Umbilical cord (tissue), 1 donor: ENCODE measurements at regions not wholly inside any gene's neighbourhood (a gene's known extent, or its start where the extent isn't known, plus 50 kb on each side); places are given as distances from the start of the nearest gene placed in this dataset.
"Not testable (repeated sequence)": the region's sequence is repeated elsewhere in the genome, so short reads cannot be mapped to it uniquely, and the experiment has no call there.

Source experiments
- DNase-seq: peaks from one replicate; pipeline ENCODE4 v3.0.0-alpha.2; 2015; ENCODE audit warnings: low spot score

DNA sequence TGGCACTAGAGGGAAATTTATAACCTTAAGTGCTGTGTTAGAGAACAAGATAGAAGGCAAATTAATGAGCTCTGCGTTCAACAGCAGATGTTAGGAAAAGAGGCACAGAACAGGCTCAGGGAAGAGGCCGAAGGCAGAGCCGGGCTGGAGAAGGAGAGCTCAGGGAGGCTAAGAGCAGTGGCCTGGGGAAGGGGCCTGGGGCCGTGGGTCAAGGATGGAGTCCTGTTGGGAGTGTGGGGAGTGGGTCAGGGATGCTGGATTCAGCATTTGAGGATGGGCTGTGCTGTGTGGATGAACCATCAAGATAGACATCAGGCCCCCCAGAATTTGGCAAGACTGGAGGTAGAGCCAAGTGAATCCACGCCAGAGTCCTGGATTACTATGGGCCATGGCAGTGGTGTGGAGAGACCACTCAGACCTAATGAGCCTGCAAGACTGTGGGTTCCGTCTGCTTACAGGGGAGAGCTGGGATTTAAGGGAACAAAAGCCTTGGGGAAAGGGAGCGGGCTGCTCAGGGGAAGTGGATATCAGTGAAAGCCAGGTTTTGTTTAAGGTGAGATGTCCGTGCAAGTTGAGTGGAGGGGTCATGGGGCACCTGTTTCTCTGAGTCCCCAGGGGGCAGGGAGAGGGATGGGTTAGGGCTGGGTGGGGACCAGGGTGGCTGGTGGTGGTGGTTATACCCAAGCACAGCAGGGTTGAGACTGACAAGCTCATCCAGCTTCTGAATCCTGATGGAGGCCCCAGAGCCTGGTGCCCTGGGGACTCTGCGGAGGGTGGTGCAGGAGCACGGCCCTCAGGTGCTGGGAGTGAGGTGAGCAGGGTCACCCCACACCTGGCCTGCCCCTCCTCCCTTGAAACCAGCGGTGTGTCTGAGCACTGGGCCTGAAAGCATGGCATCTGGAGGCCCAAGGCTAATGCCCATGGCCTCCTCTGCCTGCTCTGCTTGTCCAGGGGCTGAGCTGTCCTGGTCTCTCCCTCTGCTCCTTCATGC lies 101.7 kb downstream of the BMS1 start:
- DNase-seq = no peak

DNA sequence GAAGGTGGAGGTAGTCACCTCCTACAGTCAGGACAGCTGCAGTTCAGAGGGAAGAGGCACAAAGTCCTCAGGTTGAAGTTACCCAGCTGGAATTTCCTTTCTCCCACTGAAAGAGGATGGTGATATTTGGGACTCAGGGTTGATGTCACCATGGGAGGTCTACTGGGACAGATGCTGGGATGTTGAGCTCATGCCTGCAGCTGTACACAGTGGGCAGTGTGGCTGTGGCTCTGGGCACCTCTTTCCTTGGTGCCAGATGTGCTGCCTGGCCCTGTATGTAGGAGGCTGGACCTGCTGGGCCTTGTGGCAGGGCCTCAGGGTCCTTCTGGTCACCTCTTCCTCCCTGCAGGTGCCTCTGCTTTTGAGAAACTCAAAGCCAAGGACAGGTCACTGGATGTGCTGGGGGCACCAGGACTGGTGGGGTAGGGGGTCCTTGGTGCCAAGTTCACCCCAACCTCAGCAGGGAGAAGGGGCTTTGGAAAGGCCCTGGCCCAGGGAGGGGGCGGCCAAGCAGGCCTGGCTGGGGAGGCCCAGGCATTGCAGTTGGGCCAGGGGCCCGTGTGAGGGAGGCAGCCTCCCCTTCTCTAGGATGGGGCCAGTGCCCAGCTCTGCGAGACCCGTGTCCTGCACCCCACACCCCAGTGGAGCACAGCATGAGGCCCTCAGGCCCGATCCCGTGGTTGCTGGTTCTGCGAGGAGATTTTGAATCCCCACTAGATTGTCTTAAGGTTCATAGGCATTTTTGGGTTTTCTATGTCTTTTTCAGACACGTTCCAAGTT lies 103.1 kb downstream of the BMS1 start:
- DNase-seq = no peak

DNA sequence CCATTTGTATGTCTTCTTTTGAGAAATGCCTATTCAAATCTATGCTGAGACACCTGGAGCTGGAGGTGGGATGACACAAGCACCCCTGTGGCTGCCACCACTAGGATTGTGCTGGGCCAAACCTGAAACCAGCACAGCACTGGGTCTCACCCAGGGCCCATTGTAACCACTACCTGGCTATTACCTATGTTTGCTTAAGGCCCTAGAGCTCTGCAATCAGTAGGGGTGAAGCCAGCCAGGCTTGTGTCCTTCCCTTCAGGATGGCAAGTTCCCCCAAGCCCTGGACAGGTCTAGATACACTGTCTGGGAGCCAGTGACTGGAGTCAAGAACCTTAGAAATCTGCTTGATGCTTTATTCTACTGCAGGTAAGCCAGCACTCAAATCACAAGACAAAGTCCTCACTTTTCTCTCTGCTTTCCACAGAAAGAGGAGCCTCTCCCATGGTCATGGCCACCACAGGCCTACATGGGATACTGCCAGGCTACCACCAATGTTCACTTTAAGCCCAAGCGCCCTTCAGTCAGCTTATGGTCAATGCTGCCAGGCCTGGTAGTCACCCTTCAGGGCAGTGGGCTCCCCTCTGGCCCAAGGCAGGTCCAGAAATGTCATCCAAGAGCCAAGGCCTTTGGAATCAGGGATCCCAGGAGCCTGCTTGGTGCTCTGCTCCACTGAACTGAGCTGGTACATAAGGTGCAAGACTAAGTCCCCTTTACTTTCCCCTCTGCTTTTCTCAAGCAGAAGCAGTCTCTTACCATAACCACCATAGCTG lies 105.3 kb downstream of the BMS1 start:
- DNase-seq = no peak

DNA sequence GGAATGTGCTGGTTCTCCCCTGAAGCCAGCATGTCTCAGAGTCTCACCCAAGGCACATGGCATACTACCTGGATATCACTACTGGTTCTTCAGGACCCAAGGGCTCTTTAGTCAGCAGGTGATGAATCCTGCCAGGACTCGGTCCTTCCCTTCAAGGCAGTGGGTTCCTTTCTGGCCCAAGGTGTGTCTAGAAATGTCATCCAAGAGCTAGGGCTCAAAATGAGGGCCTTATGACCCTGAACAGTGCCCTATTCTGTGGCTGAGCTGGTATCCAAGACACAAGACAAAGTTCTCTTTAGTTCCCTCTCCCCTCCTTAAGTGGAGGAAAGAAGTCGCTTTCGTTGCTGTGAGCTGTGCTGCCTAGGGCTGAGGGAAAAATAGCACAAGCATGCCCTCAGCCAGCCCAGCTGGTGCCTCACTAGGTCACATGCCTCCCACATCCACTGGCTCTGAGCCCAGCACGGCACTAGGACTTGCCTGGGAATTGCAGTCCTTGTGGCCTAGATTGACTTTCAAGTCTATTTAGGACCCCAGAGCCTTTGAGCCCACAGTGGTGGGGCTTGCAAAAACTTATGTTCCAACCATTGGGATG lies 106.0 kb downstream of the BMS1 start:
- peak; percentile 8 for DNase-seq

DNA sequence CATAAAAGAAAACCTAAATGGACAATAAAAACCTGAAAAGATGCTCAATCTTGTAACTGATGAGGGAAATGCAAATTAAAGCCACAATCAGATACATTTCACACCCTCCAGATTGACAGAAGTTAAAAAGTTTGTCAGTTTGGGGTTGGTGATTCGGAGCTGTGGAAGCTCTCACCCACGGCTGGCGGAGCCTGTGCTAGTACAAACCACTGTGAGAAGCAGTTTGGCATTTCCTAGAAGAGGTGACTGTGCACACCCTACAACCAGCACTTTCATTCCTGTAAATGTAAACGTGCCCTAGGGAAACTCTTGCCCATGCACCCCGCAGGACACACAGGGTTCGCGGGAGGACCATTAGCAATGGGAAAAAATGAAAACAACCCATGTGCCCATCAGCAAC lies 114.1 kb downstream of the BMS1 start:
- no peak for DNase-seq

DNA sequence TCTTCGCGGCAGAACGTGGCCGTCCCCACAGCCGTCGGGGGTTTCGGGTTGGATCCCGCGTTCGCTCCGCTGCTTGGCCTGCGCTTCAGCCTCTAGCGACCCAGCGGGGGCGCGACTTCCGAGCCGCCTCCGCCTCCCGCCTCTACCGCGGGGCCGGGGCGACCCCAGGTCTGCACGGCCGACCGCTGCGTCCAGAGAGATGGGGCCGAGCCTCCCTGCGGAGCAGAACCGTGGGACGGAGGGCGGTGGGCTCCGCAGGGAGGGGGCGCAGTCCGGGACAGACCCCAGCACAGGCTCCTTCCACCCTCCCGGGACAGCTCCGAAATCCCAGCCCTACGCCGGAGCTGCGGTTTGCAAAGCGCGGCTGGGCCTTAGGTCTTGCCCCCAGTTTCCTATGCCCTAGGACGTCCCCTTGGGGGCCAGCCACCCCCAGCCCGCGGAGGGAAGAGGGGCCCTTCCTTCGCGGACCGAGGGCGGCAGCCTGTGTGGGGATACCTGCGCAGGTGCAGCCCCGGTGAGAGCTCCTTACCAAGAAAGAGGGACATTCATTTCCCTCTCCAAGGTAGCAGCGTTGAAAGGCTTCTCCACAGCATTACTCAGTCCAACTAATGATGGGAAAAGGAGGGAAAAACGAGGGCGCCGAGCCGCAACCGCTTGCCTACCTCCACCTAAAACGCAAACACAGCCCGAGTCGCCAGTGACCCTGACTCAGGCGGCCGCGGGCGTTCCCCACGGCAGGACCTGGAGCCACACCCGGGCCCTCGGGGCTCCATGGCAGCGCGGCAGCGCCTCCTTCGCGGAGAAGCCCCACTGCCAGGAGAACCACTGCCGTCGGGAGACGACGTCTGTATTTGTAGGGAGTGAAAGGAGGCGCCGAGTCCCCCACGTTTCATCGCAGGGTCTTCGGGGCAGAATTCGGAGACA lies 115.7 kb downstream of the BMS1 start:
- DNase-seq = no peak

DNA sequence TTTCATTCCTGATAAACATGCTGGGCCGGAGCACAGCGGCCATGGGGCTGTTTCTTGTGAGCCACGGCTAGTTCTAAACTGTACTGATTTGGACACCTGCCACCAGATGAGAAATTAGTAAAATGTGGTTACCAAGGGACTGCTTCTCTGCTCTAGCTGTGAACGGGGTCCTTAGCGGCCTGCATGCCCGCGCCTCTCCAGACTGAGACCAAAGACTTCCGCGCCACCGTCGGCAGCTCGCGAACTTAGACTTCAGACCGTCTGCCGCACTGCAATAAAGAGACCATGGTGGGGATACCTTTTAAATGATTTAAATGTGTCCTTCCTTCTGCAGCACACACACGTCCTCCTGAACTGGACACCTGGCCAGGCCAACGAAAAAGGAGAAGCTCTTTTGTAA lies 116.4 kb downstream of the BMS1 start:
- DNase-seq = no peak

DNA sequence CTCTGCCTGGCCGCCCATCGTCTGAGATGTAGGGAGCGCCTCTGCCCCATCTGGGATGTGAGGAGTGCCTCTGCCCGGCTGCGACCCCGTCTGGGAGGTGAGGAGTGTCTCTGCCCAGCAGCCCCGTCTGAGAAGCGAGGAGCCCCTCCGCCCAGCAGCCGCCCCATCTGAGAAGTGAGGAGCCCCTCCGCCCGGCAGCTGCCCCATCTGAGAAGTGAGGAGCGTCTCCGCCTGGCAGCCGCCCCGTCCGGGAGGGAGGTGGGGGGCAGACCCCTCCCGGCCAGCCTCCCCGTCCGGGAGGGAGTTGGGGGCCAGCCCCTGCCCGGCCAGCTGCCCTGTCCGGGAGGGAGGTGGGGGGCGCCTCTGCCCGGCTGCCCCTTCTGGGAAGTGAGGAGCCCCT lies 117.8 kb downstream of the BMS1 start:
- not testable (repeated sequence) for DNase-seq

DNA sequence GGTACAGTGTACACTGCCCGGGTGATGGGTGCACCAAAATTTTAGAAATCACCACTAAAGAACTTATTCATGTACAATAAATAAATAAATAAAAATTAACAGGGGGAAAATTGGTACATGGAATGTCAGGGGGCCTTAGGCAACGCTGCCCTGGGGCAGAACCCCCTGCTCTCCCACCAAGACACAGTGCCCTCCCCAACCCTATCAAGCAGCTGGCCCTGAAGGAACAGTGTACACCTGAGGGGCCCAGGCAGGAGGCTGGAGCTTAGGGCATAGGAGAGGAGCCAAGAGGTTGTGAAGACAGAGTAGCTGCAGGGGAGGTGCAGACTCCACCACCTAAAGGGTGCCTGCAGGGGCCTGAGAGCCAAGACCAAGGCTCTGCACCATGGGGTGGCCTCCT lies 128.8 kb downstream of the BMS1 start:
- DNase-seq = no peak

DNA sequence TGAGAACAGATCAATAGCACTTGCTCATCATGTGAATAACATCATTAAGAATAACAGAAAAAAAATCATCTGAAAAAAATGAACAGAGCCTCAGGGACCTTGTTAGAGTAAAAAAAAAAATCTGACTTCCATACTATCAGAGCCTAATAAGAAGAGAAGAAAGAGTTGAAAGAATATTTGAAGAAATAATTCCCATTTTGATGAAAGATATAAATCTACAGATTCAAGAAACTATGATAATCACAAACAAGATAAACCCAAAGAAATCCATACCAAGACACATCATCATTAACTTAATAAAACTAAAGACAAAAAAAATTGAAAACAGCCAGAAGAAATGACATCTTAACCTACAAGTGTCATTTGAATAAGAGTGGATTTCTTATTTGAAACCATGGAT lies 134.4 kb downstream of the BMS1 start:
- no peak for DNase-seq

DNA sequence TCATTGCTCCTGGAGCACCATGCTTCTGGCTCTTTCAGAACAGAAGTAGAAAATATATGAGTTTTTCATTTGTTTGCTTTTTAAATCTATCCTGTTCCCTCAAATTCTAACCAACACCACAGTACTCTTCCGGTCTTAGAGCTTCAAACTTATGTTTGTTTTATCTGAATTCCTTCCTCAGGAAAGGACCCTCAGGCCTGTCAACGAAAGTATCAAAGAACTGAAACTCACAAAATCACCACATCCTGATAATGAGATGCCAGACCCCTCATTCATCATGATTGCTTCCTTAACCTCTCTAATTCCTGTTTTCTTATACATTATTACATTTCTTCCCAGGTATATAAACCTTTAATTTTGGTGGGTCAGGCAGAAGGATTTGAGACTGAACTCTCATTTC lies 135.2 kb downstream of the BMS1 start:
- DNase-seq = no peak

DNA sequence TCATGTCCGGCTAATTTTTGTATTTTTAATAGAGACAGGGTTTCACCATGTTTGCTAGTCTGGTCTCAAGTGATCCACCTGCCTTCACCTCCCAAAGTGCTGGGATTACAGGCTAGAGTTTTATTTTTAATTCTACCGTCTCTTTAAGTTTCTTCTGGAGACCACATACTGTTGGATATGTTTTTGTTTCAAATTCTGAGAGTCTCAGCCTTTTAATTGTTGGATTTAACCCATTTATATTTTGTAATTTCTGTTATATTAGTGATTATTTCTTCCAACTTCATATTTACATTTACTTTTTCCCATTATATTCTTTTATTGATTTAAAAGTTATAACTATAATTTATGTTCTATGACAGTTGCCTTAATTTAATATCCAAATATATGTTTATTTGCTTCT lies 139.4 kb downstream of the BMS1 start:
- DNase-seq = no peak

DNA sequence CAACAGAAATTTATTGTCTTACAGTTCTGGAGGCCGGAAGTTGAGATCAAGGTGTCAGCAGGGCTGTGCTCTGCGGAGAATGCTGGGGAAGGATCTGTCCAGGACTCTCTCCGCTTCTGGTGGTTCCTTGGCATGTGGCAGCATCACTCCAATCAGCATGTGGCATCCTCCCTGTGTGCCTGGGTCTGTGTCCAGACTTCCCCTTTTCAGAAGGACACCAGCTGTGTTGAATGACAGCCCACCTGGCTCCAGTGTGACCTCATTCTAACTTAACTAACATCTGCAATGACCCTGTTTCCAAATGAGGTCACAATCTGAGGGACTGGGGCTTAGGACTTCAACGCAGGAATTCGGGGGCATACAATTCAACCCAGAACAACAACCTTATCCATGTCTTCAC lies 141.9 kb downstream of the BMS1 start:
- DNase-seq = no peak

DNA sequence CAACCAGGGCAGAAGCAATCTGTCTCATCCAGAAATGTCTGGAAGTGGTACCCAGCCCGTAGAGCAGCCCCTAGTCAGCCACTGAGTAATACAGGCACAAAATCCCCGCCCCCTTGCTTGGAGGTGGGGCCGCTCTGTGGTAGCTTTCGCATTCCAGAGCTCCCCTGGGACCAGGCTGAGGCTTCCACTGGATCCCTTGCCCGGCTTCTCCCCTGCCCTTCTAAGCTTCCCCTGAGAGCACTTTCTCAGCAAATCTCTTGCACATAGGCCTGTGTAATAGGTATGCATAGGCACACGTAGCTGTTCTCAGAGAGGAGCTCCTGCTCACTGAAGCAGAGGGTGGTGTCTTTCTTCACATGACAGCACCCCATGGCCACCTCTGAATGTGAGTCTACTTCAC lies 144.2 kb downstream of the BMS1 start:
- DNase-seq = peak; percentile 50

DNA sequence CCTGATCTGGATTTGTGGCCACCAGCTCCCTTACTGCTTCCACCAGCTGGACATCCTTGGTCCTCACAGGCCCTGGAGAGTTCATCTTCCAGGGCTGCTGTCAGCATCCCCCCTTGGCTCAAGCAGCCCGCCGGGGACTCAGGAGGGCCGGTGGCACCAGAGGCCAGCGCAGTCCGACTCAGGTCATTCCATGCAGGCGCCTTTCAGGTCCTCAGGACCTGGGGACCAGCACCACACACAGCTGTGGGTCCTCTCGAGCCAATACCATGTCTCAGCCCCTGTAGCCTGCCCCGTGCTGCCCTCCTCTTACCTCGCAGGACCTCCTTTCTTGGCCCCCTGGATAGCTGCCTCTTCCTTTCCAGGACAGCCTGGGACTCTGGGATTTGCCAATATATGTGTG lies 145.5 kb downstream of the BMS1 start:
- no peak for DNase-seq

DNA sequence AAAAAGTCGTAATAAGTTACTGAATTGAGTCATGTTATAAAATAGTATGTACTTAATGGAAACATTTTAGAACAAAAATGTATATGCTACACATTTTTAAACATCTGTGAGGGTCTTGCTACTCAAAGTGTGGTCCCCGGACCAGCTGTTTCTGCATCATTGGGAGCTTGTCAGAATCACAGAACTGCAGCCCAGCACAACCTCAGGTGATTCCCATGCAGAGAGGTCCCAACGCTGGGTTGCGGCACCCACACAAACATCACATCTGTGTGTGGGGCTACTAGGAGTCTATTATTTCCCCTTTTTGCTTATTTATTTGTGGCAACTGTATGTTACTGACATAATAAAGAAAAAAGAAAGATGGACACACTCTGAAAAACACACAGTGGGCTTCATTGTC lies 146.6 kb downstream of the BMS1 start:
- no peak for DNase-seq

DNA sequence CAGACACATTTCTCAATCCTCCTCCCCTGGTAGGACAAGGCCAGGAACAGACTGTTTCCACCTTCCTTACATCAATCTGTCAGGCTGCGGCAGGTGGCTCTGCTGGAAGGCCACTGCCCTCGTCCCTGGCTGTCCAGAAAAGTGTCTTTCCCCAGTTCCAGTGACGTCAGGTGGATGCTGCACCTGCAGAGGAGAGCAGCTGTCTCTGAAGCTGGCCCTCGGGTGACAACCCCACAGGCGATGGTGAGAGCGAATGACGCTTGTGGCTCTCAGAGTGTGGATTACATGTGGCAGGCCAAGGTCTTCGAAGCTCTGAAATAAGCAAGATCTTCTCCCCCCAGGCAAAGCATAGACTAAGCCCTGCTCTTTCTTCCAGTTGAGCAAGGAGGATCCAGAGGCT lies 146.9 kb upstream of the RET start:
- no peak for DNase-seq

DNA sequence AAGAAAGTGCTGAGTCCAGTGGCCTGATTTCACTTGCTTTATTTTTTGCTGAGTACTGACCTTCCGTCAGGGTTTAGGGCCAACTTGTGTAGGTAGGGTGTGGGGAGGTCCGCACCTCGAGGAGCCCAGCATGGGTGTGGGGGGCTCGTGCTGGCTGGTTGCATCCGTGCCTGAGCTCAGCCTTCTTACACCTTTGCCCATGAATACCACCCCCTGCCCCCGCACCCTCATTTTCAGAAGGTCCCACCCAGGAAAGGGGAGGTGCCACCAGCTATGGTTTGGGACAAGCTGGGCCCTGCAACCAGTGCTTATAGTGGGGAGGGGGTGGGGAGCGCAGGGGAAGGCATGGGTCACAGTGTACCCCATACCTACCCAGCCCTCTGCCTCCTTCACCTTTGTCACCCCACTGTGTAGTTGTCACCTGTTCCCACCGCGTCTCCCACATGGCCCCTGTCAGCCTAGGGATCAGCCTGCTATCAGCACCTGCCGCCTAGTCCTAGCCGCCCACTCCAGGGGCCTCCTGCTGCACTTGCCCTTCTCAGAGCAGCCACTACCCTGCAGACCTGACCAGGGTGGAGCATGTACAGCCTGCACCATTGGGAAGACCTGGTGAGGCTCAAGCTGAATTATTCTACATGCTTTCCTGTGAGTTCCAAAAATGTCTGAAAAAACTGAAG lies 146.2 kb upstream of the RET start:
- no peak for DNase-seq

DNA sequence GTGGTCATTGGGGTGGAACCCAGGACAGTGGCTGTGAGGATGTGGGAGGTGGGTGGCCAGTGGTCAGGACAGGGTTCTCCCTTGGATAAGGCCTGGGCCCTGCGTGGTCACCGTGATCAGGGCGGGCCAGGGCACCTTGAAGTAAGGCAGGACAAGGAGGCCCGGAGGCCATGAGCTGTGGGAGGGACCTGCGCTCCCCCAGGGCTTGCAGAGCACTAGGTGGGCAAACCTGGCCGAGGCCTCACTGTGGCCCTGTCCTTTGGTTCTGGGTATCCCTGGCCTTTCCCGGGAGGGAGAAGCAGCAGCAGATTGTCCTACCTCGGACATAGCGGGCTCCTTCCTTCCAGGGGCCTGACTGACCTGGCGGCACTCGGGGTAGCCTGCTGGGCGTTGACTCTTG lies 144.8 kb upstream of the RET start:
- no peak for DNase-seq
